Peyer's patch (tissue), 4 donors: ENCODE measurements at regions not wholly inside any gene's neighbourhood (a gene's known extent, or its start where the extent isn't known, plus 50 kb on each side); places are given as distances from the start of the nearest gene placed in this dataset.

Experiments
- CTCF ChIP-seq, 6 experiments: fragments of 450-650 bp in 4 of 6; fragments of 200-600 bp in 2 of 6; sonication (generic) in 1 of 6; IDR thresholded peaks; one replicate each; pipeline ENCODE4 v1.5.1; 2017 to 2019; ENCODE audit warnings: antibody characterized with exemption in 6 of 6, mild to moderate bottlenecking in 3 of 6, moderate library complexity in 1 of 6
- POLR2A ChIP-seq, 2 donors: fragments of 450-650 bp; IDR thresholded peaks; one replicate each; pipeline ENCODE4 v1.5.1; 2017; ENCODE audit warnings: antibody characterized with exemption in 2 of 2, mild to moderate bottlenecking in 2 of 2, moderate library complexity in 2 of 2

- TF ChIP-seq CTCF (IDR thresholded peaks at IDR 0.05) (no peak), POLR2A (IDR thresholded peaks at IDR 0.05) (no peak)
Observed at GRCh38 chr2:7437141-7437540, 519.9 kb downstream of the RNF144A start.
